BE2C (cell line): ENCODE measurements at regions not wholly inside any gene's neighbourhood (a gene's known extent, or its start where the extent isn't known, plus 50 kb on each side); places are given as distances from the start of the nearest gene placed in this dataset.

Experiments used
- DNase-seq: peaks from one replicate; pipeline ENCODE4 v3.0.0-alpha.2; 2020
- H3K27me3 ChIP-seq: fragments of 250-450 bp; sonication (Bioruptor Pico); 2 replicates; pipeline ENCODE4 v1.5.1; 2020; ENCODE audit warnings: mild to moderate bottlenecking
- H3K36me3 ChIP-seq: fragments of 250-450 bp; sonication (Bioruptor Pico); 2 replicates; pipeline ENCODE4 v1.5.1; 2020; ENCODE audit warnings: mild to moderate bottlenecking
- H3K4me1 ChIP-seq: fragments of 250-450 bp; sonication (Bioruptor Pico); 2 replicates; pipeline ENCODE4 v1.5.1; 2020
- H3K4me3 ChIP-seq: 2 replicates; pipeline ENCODE4 v1.5.1; 2011; ENCODE audit warnings: low read depth, low read length
- H3K9me3 ChIP-seq: fragments of 250-450 bp; sonication (Bioruptor Pico); 2 replicates; pipeline ENCODE4 v1.5.1; 2020
- CTCF ChIP-seq: IDR thresholded peaks from 2 replicates; pipeline ENCODE4 v1.5.1; 2012; ENCODE audit warnings: mild to moderate bottlenecking, low read depth, low read length

DNA sequence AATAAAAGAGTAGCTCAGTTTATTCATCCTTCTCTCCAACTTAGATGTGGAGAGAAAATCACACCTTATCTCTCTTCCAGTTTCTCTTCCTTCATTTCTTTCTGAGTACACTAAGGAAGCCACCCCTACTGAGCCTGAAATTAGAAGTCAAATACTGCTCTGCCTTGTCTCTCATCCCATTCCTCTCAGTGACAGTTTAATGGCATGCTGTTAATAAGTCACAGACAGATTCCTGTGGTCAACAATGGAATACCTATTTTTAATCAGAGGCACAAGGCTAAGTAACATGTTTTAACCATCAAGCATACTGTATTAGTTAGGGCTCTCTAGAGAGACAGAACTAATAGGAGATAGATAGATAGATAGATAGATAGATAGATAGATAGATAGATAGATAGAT is 253.2 kb downstream of the HTR7 start:
- Histone ChIP-seq H3K9me3 (no peaks in the 10 kb centered on the region), H3K4me1 (no peaks in the 10 kb centered on the region), H3K36me3 (no peaks in the 10 kb centered on the region), H3K27me3 (no peaks in the 10 kb centered on the region), H3K4me3 (no peak overlapping the region)
- no peak for TF ChIP-seq CTCF
- DNase-seq, result no peak

GRCh38 chr10:90605506-90605905 is 252.3 kb downstream of the HTR7 start:
- Histone ChIP-seq H3K4me1 (no peaks in the 10 kb centered on the region), H3K36me3 (no peaks in the 10 kb centered on the region), H3K27me3 (no peaks in the 10 kb centered on the region), H3K4me3 (no peak overlapping the region), H3K9me3 (no peaks in the 10 kb centered on the region)
- no peak for DNase-seq
- TF ChIP-seq CTCF, result no peak

DNA sequence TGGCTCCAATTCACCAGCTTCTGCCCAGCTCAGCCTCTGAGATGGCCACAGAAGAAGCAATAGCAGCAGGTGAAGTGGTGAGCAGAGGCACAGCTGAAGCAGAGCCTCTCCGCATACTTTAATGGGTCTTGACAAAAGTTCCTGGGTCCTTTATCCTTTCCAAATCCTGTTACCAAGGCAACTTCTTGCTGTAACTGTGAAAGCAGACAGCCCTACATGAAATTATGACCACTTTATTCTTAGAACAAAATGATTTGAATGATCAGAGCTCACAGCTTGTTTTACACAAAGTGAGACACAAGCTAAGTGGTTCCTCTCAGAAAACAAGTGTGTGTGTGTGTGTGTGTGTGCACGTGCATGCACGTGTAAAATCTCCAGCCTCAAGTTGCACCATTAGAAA is 245.6 kb downstream of the HTR7 start:
- Histone ChIP-seq H3K9me3 (no peaks in the 10 kb centered on the region), H3K36me3 (no peaks in the 10 kb centered on the region), H3K4me1 (no peaks in the 10 kb centered on the region), H3K4me3 (no peak overlapping the region), H3K27me3 (no peaks in the 10 kb centered on the region)
- DNase-seq, result no peak
- TF ChIP-seq CTCF, result no peak

- H3K27me3 ChIP-seq, result no peaks in the 10 kb centered on the region
- H3K36me3 ChIP-seq, result no peaks in the 10 kb centered on the region
- H3K4me1 ChIP-seq, result no peaks in the 10 kb centered on the region
- TF ChIP-seq CTCF, result no peak
- no peak for DNase-seq
- H3K9me3 ChIP-seq, result no peaks in the 10 kb centered on the region
- no peak overlapping the region for H3K4me3 ChIP-seq
Measured at GRCh38 chr10:90614631-90615030, 243.2 kb downstream of the HTR7 start.

DNA sequence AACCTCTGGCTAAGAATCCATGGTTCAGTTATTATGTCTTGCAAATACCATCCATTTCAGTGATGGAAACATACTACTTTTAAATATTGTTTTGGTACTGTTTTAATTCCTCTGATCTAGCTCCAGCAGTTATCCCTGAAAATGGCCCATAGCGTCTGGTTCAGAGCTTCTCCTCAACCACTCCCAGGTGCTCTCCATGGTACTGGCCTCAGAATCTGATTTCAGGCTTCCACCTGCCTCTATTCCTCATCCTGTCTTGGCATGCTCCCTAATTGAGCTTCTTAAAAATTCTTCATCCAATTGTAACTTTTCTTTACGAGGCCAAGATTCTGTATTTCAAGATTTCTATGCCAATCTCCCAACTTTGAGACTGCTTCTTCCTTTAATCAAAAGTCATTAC is 236.3 kb downstream of the HTR7 start:
- H3K9me3 ChIP-seq, result no peaks in the 10 kb centered on the region
- no peaks in the 10 kb centered on the region for H3K36me3 ChIP-seq
- no peaks in the 10 kb centered on the region for H3K27me3 ChIP-seq
- H3K4me1 ChIP-seq, result no peaks in the 10 kb centered on the region
- TF ChIP-seq CTCF, result no peak
- no peak for DNase-seq
- H3K4me3 ChIP-seq, result no peak overlapping the region

DNA sequence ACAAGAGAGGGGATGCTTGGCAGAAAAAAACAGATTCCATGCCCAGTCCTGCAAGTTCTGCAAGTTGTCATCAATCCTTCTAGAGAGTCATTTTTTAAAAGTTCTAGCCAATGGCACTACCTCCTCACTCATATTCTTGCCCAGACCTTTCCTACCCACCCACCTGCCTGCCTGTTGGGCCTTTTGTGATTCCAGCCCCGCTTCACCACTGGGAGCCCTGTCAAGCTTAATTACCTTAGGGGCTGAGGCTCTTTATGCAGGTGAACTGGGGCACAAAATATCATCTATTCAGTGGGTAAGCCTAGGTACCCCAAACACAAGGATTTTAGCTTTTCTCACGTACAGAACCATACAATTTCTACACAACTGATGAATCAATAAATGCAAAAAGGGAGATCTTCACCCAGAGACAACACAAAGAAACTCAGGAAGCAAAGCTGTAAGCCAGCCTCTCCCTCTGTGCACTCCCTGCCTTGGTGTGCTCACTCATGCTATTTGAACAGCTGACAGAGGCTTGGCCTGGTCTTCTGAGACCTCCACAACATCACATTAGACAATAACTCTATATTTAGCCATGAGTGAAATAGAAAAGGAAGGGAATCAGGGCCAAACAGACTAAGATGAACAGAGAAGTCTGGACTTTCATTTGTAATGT is 222.6 kb downstream of the HTR7 start:
- Histone ChIP-seq H3K4me1 (no peaks in the 10 kb centered on the region), H3K27me3 (no peaks in the 10 kb centered on the region), H3K9me3 (no peaks in the 10 kb centered on the region), H3K36me3 (no peaks in the 10 kb centered on the region), H3K4me3 (no peak overlapping the region)
- no peak for TF ChIP-seq CTCF
- DNase-seq, result no peak
